HepG2 (cell line): ENCODE measurements at regions not wholly inside any gene's neighbourhood (a gene's known extent, or its start where the extent isn't known, plus 50 kb on each side); places are given as distances from the start of the nearest gene placed in this dataset.

Experiments used
- ATAC-seq: fragments of 200-7000 bp; cut with Tn5 transposase; 3 replicates; pipeline ENCODE4 v1.9.1; 2020; ENCODE audit warnings: mild to moderate bottlenecking, moderate library complexity
- BruUV-seq: library from RNA; stranded (reverse); fragments of 400-500 nt; replicated peaks from 2 replicates; lab custom pipeline; 2021; lab: Mats Ljungman, UMichigan
- CTCF ChIA-PET: fragments of 300-600 bp; formaldehyde crosslinking; extraction: SDS; loops from one replicate; lab custom pipeline; 2021; ENCODE audit warnings: low total read pairs, inconsistent platforms, low intra/inter-chr PET ratio; lab: Yijun Ruan, JAX
- POLR2A ChIA-PET: fragments of 350-600 bp; sonication (Branson Sonifier 250); formaldehyde crosslinking; loops from one replicate; lab custom pipeline; 2020; ENCODE audit warnings: antibody characterized with exemption, inconsistent platforms; lab: Yijun Ruan, JAX
- DNase-seq: peaks from one replicate; pipeline ENCODE4 v3.0.0-alpha.2; 2015; ENCODE audit warnings: low spot score
- FAIRE-seq: peaks from 3 replicates; lab custom pipeline; 2011; peaks lifted over from hg19 to GRCh38; lab: Jason Lieb, UNC
- H2AFZ ChIP-seq: one replicate; pipeline ENCODE4 v1.6.1; 2011; ENCODE audit warnings: low read length, inconsistent platforms
- H3K27ac ChIP-seq: fragments of 300-600 bp; 3 replicates; pipeline ENCODE4 v1.8.0; 2011; ENCODE audit warnings: mixed run types, mild to moderate bottlenecking, mixed read lengths, low read length, inconsistent platforms; ENCODE audit not compliant: insufficient read depth; ENCODE audit errors: extremely low read length
- H3K27me3 ChIP-seq, 2 experiments: fragments of 200-600 bp in 1 of 2; 2 replicates in 1 of 2; 3 replicates in 1 of 2; pipeline versions ENCODE4 v1.6.0 to v1.8.0; 2011; ENCODE audit warnings: low read length in 2 of 2, mild to moderate bottlenecking in 2 of 2, moderate library complexity in 2 of 2, inconsistent platforms in 1 of 2; ENCODE audit not compliant: insufficient read depth in 2 of 2, control insufficient read depth in 1 of 2
- H3K36me3 ChIP-seq, 2 experiments: fragments of 200-600 bp in 1 of 2; replicated peaks in 1 of 2; 2 replicates in 1 of 2; 3 replicates in 1 of 2; pipeline versions ENCODE4 v1.5.1 to v1.8.0; 2011; ENCODE audit warnings: low read length in 2 of 2, inconsistent platforms in 1 of 2; ENCODE audit not compliant: insufficient read depth in 2 of 2, control insufficient read depth in 1 of 2
- H3K4me1 ChIP-seq: 2 replicates; pipeline ENCODE4 v1.5.1; 2012; ENCODE audit warnings: low read length, inconsistent platforms; ENCODE audit not compliant: insufficient read depth
- H3K4me2 ChIP-seq: 2 replicates; pipeline ENCODE4 v1.6.0; 2011; ENCODE audit warnings: low read depth, low read length, inconsistent platforms
- H3K4me3 ChIP-seq, 3 experiments: fragments of 200-600 bp in 1 of 3; sonication (generic), shearing (Covaris generic) in 1 of 3; replicated peaks in 1 of 3; 2 replicates each; pipeline ENCODE4 v1.5.1; 2011 to 2016; ENCODE audit warnings: low read length in 3 of 3, inconsistent platforms in 2 of 3, low read depth in 2 of 3, mild to moderate bottlenecking in 2 of 3, control low read depth in 1 of 3, mixed read lengths in 1 of 3; ENCODE audit not compliant: insufficient read depth in 1 of 3
- H3K79me2 ChIP-seq: one replicate; pipeline ENCODE4 v1.6.1; 2011; ENCODE audit warnings: low read length, inconsistent platforms; ENCODE audit not compliant: insufficient read depth
- H3K9ac ChIP-seq: 2 replicates; pipeline ENCODE4 v1.6.0; 2011; ENCODE audit warnings: mild to moderate bottlenecking, low read depth, low read length, inconsistent platforms; ENCODE audit not compliant: insufficient read depth
- H3K9me3 ChIP-seq: 2 replicates; pipeline ENCODE4 v1.5.1; 2012; ENCODE audit warnings: mild to moderate bottlenecking, low read length
- H4K20me1 ChIP-seq: 2 replicates; pipeline ENCODE4 v1.6.0; 2011; ENCODE audit warnings: inconsistent platforms, mild to moderate bottlenecking, low read length, moderate library complexity; ENCODE audit not compliant: insufficient read depth
- ZBTB43 ChIP-seq: sonication (generic); formaldehyde crosslinking; conservative IDR thresholded peaks from 2 replicates; pipeline ENCODE4 v1.4.0; 2020; ENCODE audit warnings: missing genetic modification reagents
- ZNF674 ChIP-seq: sonication (generic); formaldehyde crosslinking; IDR thresholded peaks from 2 replicates; pipeline ENCODE4 v1.5.0; 2020; ENCODE audit warnings: low read depth, mild to moderate bottlenecking, missing genetic modification reagents
- ZNF724P ChIP-seq: sonication (generic); formaldehyde crosslinking; IDR thresholded peaks from 2 replicates; pipeline ENCODE4 v1.8.0; 2022; ENCODE audit warnings: missing genetic modification reagents, borderline replicate concordance
- WGBS: methylation state at CpG from one replicate; pipeline ENCODE4 v1.1.6; 2017; ENCODE audit warnings: low lambda C conversion rate; 5-methylcytosine and 5-hydroxymethylcytosine counted together
- in situ Hi-C: cut with HindIII; loops from 2 replicates; pipeline ENCODE4 v1.10.0; 2017; ENCODE audit warnings: low pct_unique_long_range_greater_than_20kb; ENCODE audit not compliant: extremely low pct_ligation_motif_present
- intact Hi-C: fragments of 100-400 bp; cut with micrococcal nuclease; formaldehyde crosslinking; loops from one replicate; pipeline ENCODE4 v1.10.0; 2022; ENCODE audit not compliant: unreplicated experiment
- TF ChIP-seq, protein P1 (sequence below): sonication (generic); formaldehyde crosslinking; IDR thresholded peaks from 2 replicates; pipeline ENCODE4 v1.5.1; 2020; ENCODE audit warnings: missing genetic modification reagents, mild to moderate bottlenecking, borderline replicate concordance
- TF ChIP-seq, protein P2 (sequence below): sonication (generic); formaldehyde crosslinking; IDR thresholded peaks from 2 replicates; pipeline ENCODE4 v1.8.1; 2023; ENCODE audit warnings: mild to moderate bottlenecking, missing genetic modification reagents, borderline replicate concordance

- no peak overlapping the region for H3K4me2 ChIP-seq
- no peaks in the 10 kb centered on the region for H3K79me2 ChIP-seq
- peaks cover 77% of the 10 kb centered on the region for H3K4me1 ChIP-seq
- DNase-seq (no peak), FAIRE-seq (no peak), ATAC-seq (no peak)
- H3K27me3 ChIP-seq, result no peaks in the 10 kb centered on the region
- in situ Hi-C loops, result no loop called here
- no TSS peak for BruUV-seq
- no peak overlapping the region for H3K9ac ChIP-seq
- 95% methylated on average over 3 of the region's 3 CpGs for WGBS
- no peak overlapping the region for H3K27ac ChIP-seq
- H3K36me3 ChIP-seq, result no peaks in the 10 kb centered on the region
- ChIA-PET CTCF (no interaction called here), POLR2A (interaction anchor here (1.2 kb wide), 1 partner anchor 105 kb away, joined by 4 read pairs; the partner anchor contains the start of gene ITPRID2)
- no peak overlapping the region for H3K4me3 ChIP-seq
- H3K9me3 ChIP-seq, result no peaks in the 10 kb centered on the region
- intact Hi-C loops, result no loop called here
- no peaks in the 10 kb centered on the region for H4K20me1 ChIP-seq
- TF ChIP-seq, protein P1, sequence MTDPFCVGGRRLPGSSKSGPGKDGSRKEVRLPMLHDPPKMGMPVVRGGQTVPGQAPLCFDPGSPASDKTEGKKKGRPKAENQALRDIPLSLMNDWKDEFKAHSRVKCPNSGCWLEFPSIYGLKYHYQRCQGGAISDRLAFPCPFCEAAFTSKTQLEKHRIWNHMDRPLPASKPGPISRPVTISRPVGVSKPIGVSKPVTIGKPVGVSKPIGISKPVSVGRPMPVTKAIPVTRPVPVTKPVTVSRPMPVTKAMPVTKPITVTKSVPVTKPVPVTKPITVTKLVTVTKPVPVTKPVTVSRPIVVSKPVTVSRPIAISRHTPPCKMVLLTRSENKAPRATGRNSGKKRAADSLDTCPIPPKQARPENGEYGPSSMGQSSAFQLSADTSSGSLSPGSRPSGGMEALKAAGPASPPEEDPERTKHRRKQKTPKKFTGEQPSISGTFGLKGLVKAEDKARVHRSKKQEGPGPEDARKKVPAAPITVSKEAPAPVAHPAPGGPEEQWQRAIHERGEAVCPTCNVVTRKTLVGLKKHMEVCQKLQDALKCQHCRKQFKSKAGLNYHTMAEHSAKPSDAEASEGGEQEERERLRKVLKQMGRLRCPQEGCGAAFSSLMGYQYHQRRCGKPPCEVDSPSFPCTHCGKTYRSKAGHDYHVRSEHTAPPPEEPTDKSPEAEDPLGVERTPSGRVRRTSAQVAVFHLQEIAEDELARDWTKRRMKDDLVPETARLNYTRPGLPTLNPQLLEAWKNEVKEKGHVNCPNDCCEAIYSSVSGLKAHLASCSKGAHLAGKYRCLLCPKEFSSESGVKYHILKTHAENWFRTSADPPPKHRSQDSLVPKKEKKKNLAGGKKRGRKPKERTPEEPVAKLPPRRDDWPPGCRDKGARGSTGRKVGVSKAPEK, result peak; percentile 11; the same call in 1 of the 2 replicates
- no peak for TF ChIP-seq ZNF674 (CRISPR knock-in tag)
- no peak overlapping the region for H2AFZ ChIP-seq
These were observed 104.1 kb upstream of the ITPRID2 start for GRCh38 chr2:181787310-181788048.

- Histone ChIP-seq H3K79me2 (no peaks in the 10 kb centered on the region), H3K4me3 (no peak overlapping the region), H3K4me2 (no peak overlapping the region), H3K9me3 (peaks cover 6% of the 10 kb centered on the region; the same call in 1 of the 2 replicates), H4K20me1 (no peaks in the 10 kb centered on the region), H3K9ac (no peak overlapping the region), H3K27ac (no peak overlapping the region), H3K36me3 (no peaks in the 10 kb centered on the region), H3K27me3 (no peaks in the 10 kb centered on the region), H3K4me1 (peaks cover 62% of the 10 kb centered on the region), H2AFZ (no peak overlapping the region)
- ChIA-PET CTCF (no interaction called here), POLR2A (interaction anchor here (2.2 kb wide), 1 partner anchor 8 kb away, joined by 7 read pairs; no protein-coding TSS in a partner anchor)
- intact Hi-C loops (no loop called here), in situ Hi-C loops (no loop called here)
- no TSS peak for BruUV-seq
- ATAC-seq, result no peak
- DNase-seq, result no peak
- WGBS, result over 99% methylated on average over 3 of the region's 3 CpGs
- FAIRE-seq, result no peak
- TF ChIP-seq ZBTB43 (CRISPR knock-in tag) (no peak), ZNF724P (CRISPR knock-in tag) (no peak)
- TF ChIP-seq, protein P2, sequence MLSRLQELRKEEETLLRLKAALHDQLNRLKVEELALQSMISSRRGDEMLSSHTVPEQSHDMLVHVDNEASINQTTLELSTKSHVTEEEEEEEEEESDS (CRISPR knock-in tag), result no peak
These were observed 102.5 kb upstream of the ITPRID2 start for GRCh38 chr2:181788897-181789555.
